ENCODE measurements at regions not wholly inside any gene's neighbourhood (a gene's known extent, or its start where the extent isn't known, plus 50 kb on each side); places are given as distances from the start of the nearest gene placed in this dataset.

DNA sequence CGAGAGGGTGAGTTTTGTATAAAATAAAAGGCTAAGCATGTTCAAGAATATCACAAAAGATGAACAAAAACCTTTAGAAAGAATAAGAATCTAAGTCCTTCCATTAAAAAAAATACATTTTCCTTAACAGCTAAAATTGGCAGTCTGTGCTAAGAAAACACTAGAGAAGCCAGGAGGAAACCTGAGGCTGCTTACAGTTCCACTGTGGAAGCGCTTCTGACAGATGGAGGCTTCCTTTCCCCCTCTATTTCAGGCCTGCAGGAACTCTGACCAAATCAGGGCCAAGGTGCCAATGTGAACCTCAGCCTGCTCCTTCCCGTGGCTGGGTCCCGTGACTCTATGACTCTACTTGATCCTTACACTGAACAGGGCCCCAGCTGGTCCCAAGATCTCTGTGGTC is 108.1 kb upstream of the ARHGAP28 start:
- Histone ChIP-seq H3K4me3 (no peak overlapping the region), H3K79me2 (ENCODE audit: control insufficient read depth, insufficient read depth, low read length) (no peaks in the 10 kb centered on the region), H3K27me3 (ENCODE audit: control insufficient read depth in 2 of 2, insufficient read depth in 2 of 2, low read length in 2 of 2) (peaks cover 6 to 8% of the 10 kb centered on the region in 2 experiments; a peak in 3 of 5 replicates), H3K4me1 (replicated peaks in 1 of 2; ENCODE audit: control insufficient read depth in 2 of 2, insufficient read depth in 2 of 2, low read length in 2 of 2) (no peaks in the 10 kb centered on the region), H3K4me2 (ENCODE audit: insufficient read depth, low read length) (no peak overlapping the region), H4K20me1 (replicated peaks; ENCODE audit: control insufficient read depth, insufficient read depth, low read length) (no peaks in the 10 kb centered on the region), H3K9me3 (replicated peaks; ENCODE audit: control insufficient read depth, insufficient read depth, low read depth, low read length) (no peaks in the 10 kb centered on the region), H3K9me1 (ENCODE audit: control insufficient read depth, insufficient read depth, low read length) (no peaks in the 10 kb centered on the region), H3K36me3 (ENCODE audit: control insufficient read depth, insufficient read depth, low read length) (no peaks in the 10 kb centered on the region), H3K27ac (ENCODE audit: extremely low read depth, low read depth, low read length) (no peak overlapping the region), H3K9ac (ENCODE audit: insufficient read depth in 1 of 2, low read depth in 2 of 2, low read length in 2 of 2) (no peak overlapping the region), H2AFZ (ENCODE audit: low read depth, low read length) (no peak overlapping the region)
- in situ Hi-C loops (cut with MboI) (no loop called here), intact Hi-C loops (cut with micrococcal nuclease) (no loop called here)
- FAIRE-seq (no peak), ATAC-seq (no peak), DNase-seq (ENCODE audit: extremely low read depth in 1 of 4, low spot score in 3 of 4) (no peak)
- TF ChIP-seq KLF16 (IDR thresholded peaks at IDR 0.05): no peak
- TF ChIP-seq, protein P1, sequence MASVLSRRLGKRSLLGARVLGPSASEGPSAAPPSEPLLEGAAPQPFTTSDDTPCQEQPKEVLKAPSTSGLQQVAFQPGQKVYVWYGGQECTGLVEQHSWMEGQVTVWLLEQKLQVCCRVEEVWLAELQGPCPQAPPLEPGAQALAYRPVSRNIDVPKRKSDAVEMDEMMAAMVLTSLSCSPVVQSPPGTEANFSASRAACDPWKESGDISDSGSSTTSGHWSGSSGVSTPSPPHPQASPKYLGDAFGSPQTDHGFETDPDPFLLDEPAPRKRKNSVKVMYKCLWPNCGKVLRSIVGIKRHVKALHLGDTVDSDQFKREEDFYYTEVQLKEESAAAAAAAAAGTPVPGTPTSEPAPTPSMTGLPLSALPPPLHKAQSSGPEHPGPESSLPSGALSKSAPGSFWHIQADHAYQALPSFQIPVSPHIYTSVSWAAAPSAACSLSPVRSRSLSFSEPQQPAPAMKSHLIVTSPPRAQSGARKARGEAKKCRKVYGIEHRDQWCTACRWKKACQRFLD (CRISPR knock-in tag; IDR thresholded peaks at IDR 0.05): no peak
- TF ChIP-seq ZNF384 (IDR thresholded peaks at IDR 0.05; ENCODE audit: low read depth, low read length): no peak
- TF ChIP-seq DPF2 (IDR thresholded peaks at IDR 0.05): no peak
- TF ChIP-seq NCOR1 (IDR thresholded peaks at IDR 0.05): no peak
- no peak for TF ChIP-seq ZSCAN32 (CRISPR knock-in tag; IDR thresholded peaks at IDR 0.05)
- TF ChIP-seq HEY1 (CRISPR knock-in tag; IDR thresholded peaks at IDR 0.05; ENCODE audit: borderline replicate concordance): no peak
- no peak for TF ChIP-seq SAFB (IDR thresholded peaks at IDR 0.05; ENCODE audit: borderline replicate concordance, low read depth, low read length)
- TF ChIP-seq CBX3 (IDR thresholded peaks at IDR 0.05; ENCODE audit: borderline replicate concordance in 1 of 2, low read length in 2 of 2): no peak
- no peak for TF ChIP-seq TCF7 (IDR thresholded peaks at IDR 0.05; ENCODE audit: borderline replicate concordance)
- no peak for TF ChIP-seq CBFA2T3 (IDR thresholded peaks at IDR 0.05)
- TF ChIP-seq POLR2G (IDR thresholded peaks at IDR 0.05; ENCODE audit: low read depth, low read length): no peak
- no peak for TF ChIP-seq TFAM (CRISPR knock-in tag; conservative IDR thresholded peaks at IDR 0.05)
- TF ChIP-seq EWSR1 (IDR thresholded peaks at IDR 0.05; ENCODE audit: borderline replicate concordance, low read depth, partially characterized antibody): no peak
- no peak for TF ChIP-seq ESRRA (IDR thresholded peaks at IDR 0.05; ENCODE audit: borderline replicate concordance, low read depth)
- TF ChIP-seq, protein P2, sequence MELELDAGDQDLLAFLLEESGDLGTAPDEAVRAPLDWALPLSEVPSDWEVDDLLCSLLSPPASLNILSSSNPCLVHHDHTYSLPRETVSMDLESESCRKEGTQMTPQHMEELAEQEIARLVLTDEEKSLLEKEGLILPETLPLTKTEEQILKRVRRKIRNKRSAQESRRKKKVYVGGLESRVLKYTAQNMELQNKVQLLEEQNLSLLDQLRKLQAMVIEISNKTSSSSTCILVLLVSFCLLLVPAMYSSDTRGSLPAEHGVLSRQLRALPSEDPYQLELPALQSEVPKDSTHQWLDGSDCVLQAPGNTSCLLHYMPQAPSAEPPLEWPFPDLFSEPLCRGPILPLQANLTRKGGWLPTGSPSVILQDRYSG (tag; conservative IDR thresholded peaks at IDR 0.05; ENCODE audit: low read depth): no peak
- TF ChIP-seq, protein P3, sequence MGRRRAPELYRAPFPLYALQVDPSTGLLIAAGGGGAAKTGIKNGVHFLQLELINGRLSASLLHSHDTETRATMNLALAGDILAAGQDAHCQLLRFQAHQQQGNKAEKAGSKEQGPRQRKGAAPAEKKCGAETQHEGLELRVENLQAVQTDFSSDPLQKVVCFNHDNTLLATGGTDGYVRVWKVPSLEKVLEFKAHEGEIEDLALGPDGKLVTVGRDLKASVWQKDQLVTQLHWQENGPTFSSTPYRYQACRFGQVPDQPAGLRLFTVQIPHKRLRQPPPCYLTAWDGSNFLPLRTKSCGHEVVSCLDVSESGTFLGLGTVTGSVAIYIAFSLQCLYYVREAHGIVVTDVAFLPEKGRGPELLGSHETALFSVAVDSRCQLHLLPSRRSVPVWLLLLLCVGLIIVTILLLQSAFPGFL (CRISPR knock-in tag; IDR thresholded peaks at IDR 0.05): no peak
- no peak for TF ChIP-seq THRAP3 (IDR thresholded peaks at IDR 0.05; ENCODE audit: borderline replicate concordance)
- no peak for TF ChIP-seq CBX2 (IDR thresholded peaks at IDR 0.05; ENCODE audit: insufficient read depth, low read length, poor library complexity, severe bottlenecking)
- POLR2A ChIA-PET: interaction anchor here (1.2 kb wide), 1 partner anchor 71 kb away, joined by 3 read pairs; no protein-coding TSS in a partner anchor
- CTCF ChIA-PET (ENCODE audit: low intra/inter-chr PET ratio): no interaction called here
- 0% methylated on average over 4 of the region's 4 CpGs for WGBS (ENCODE audit: insufficient coverage, low coverage, missing lambda C conversion rate)
- no TSS peak for BruUV-seq (replicated peaks)
